SK-N-MC (cell line): ENCODE measurements at regions not wholly inside any gene's neighbourhood (a gene's known extent, or its start where the extent isn't known, plus 50 kb on each side); places are given as distances from the start of the nearest gene placed in this dataset.

Source experiments
- EZH2 ChIP-seq: fragments of 200-600 bp; sonication (generic); IDR thresholded peaks from one replicate; pipeline ENCODE4 v1.6.1; 2017; ENCODE audit warnings: antibody characterized with exemption
- FOXP2 ChIP-seq: optimal IDR thresholded peaks from 2 replicates; pipeline ENCODE3; 2011; ENCODE audit warnings: mild to moderate bottlenecking, moderate library complexity; ENCODE audit not compliant: insufficient read depth; ENCODE audit errors: extremely low read length, control extremely low read depth
- POLR2AphosphoS5 ChIP-seq: IDR thresholded peaks from 2 replicates; pipeline ENCODE4 v1.6.1; 2012; ENCODE audit warnings: mild to moderate bottlenecking, low read depth, low read length, borderline replicate concordance

DNA sequence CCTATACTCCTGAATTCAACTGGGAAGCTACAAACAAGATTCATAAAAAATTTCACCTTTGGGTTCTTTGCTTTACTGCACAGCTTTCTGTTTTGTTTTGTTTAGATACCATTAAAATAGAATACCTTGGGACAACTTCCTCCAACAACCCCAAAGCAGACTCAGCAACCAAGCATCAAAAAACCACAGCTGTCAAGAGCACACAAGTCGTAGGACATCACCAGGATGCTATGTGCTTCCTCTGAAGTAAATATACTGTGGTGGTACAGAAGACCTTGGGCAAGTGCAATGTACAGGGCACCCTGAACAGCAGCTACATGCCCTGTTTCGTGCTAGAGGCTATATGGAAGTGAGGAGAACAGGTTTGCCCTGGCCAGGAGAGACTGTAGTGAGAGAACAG lies 359.3 kb downstream of the BCL11B start:
- TF ChIP-seq POLR2AphosphoS5: no peak
- no peak for TF ChIP-seq EZH2
- no peak for TF ChIP-seq FOXP2
